ENCODE measurements at regions not wholly inside any gene's neighbourhood (a gene's known extent, or its start where the extent isn't known, plus 50 kb on each side); places are given as distances from the start of the nearest gene placed in this dataset.

DNA sequence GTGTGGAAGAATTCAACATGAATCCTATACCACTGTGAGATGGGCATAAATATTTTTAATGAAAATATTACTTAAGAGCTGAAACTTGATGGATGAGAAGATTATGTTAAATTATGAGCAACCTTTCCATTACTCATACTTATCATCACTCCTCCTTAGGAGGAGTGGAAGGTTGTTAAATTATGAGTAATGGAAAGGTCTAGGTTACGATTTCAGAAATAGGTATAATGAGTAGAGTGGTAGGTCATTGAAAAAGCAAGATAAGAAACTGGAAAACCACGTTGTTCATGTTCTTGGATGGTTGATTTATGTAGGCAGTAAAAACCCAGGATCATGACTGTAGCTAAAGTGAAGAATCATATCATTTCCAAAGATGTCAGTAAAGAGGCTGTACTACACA, 973.2 kb upstream of the RAG2 start:
- H3K27me3 ChIP-seq (ENCODE audit: control insufficient read depth, insufficient read depth, low read length) = no peaks in the 10 kb centered on the region
- H3K79me2 ChIP-seq = no peaks in the 10 kb centered on the region
- TF ChIP-seq, protein P1, sequence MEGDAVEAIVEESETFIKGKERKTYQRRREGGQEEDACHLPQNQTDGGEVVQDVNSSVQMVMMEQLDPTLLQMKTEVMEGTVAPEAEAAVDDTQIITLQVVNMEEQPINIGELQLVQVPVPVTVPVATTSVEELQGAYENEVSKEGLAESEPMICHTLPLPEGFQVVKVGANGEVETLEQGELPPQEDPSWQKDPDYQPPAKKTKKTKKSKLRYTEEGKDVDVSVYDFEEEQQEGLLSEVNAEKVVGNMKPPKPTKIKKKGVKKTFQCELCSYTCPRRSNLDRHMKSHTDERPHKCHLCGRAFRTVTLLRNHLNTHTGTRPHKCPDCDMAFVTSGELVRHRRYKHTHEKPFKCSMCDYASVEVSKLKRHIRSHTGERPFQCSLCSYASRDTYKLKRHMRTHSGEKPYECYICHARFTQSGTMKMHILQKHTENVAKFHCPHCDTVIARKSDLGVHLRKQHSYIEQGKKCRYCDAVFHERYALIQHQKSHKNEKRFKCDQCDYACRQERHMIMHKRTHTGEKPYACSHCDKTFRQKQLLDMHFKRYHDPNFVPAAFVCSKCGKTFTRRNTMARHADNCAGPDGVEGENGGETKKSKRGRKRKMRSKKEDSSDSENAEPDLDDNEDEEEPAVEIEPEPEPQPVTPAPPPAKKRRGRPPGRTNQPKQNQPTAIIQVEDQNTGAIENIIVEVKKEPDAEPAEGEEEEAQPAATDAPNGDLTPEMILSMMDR (IDR thresholded peaks at IDR 0.05) = no peak
- no peak overlapping the region for H3K27ac ChIP-seq
- no peaks in the 10 kb centered on the region for H3K36me3 ChIP-seq (ENCODE audit: control insufficient read depth, insufficient read depth, low read length)
- no peaks in the 10 kb centered on the region for H3K9me3 ChIP-seq (ENCODE audit: control insufficient read depth, low read length)
- no peak overlapping the region for H3K9ac ChIP-seq
- no peak overlapping the region for H3K4me2 ChIP-seq (ENCODE audit: low read length)
- no peak overlapping the region for H3K4me3 ChIP-seq (ENCODE audit: low read depth, low read length)
- no peak overlapping the region for H2AFZ ChIP-seq
- no peaks in the 10 kb centered on the region for H3K4me1 ChIP-seq

DNA sequence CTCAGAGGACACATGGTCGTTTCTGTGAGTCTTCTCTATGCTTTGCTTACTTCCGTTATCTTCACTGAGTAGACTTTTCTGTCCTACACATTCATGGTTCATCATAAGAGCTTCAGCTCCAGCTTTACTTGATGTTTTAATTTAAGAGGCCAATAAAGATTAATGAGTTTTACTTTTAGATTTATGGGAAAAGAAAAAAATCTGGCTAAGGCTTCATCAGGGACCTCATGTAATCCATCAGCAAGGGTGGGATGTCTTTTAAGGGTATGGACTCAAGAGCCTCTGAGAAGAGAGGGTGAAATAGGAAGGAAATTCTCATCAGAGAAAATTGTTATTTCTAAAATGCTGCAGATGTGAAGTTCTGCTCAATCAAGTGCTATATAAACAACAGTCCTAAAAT, 963.0 kb upstream of the RAG2 start:
- no peak overlapping the region for H3K9ac ChIP-seq
- TF ChIP-seq, protein P1 (IDR thresholded peaks at IDR 0.05) = no peak
- no peaks in the 10 kb centered on the region for H3K9me3 ChIP-seq (ENCODE audit: control insufficient read depth, low read length)
- H3K36me3 ChIP-seq (ENCODE audit: control insufficient read depth, insufficient read depth, low read length) = no peaks in the 10 kb centered on the region
- H3K4me1 ChIP-seq = no peaks in the 10 kb centered on the region
- no peaks in the 10 kb centered on the region for H3K79me2 ChIP-seq
- no peak overlapping the region for H3K27ac ChIP-seq
- H3K4me3 ChIP-seq (ENCODE audit: low read depth, low read length) = no peak overlapping the region
- no peak overlapping the region for H3K4me2 ChIP-seq (ENCODE audit: low read length)
- H3K27me3 ChIP-seq (ENCODE audit: control insufficient read depth, insufficient read depth, low read length) = no peaks in the 10 kb centered on the region
- H2AFZ ChIP-seq = no peak overlapping the region

DNA sequence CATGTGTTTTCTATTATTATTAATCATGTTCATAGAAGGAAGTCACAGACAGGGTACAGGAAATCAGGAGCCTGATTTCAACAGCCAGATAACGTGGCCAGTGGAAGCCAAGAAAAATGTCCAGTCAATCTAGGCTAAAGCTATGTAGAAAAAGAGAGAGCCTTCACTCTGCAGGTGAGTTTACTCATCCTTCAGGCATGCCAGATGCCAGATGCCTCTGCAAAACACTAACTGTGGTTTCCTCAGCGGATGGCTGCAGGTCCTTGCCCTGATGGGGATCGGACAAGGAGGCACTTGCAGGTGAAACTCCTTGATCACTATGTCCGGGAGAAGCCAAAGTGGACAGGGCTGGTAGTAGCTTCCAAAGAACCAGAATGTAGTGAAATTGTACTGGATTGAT, 962.3 kb upstream of the RAG2 start:
- H3K9ac ChIP-seq = no peak overlapping the region

DNA sequence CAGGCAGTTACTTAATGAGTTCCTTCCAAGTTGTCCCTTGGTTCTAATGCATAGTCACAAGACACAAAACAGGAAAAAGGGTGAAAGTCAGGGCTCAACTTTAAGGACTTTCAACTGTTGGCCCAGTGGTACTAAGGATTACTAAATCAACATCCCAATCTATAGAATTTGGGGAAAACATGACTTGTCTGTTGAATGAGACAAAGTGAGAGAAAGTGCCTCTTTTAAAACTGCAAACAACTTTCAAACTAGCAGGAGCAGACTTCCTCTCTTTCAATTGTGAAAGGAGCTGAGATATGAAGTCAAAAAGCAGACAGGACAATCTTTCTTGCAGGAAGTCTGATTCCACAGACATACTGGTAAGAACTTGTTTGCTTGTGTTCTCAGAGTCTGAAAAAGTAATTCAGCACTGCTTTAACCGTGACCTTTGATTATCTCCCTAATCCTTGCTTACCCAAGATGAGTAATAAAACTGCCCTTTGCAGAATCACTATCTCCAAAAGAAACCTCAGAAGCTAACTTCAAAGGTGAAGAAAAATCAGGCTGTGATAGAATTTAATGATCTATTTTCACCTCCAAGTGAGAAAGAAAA, 960.7 kb upstream of the RAG2 start:
- no peak overlapping the region for H3K4me2 ChIP-seq (ENCODE audit: low read length)
- no peaks in the 10 kb centered on the region for H3K4me1 ChIP-seq
- H3K9me3 ChIP-seq (ENCODE audit: control insufficient read depth, low read length) = no peaks in the 10 kb centered on the region
- TF ChIP-seq, protein P1 (IDR thresholded peaks at IDR 0.05) = no peak
- no peaks in the 10 kb centered on the region for H3K27me3 ChIP-seq (ENCODE audit: control insufficient read depth, insufficient read depth, low read length)
- H3K4me3 ChIP-seq (ENCODE audit: low read depth, low read length) = no peak overlapping the region
- no peak overlapping the region for H3K9ac ChIP-seq
- H3K79me2 ChIP-seq = no peaks in the 10 kb centered on the region
- no peak overlapping the region for H3K27ac ChIP-seq
- no peak overlapping the region for H2AFZ ChIP-seq
- no peaks in the 10 kb centered on the region for H3K36me3 ChIP-seq (ENCODE audit: control insufficient read depth, insufficient read depth, low read length)

More for the DNA sequence above, 962.3 kb upstream of the RAG2 start:
- Histone ChIP-seq H3K27ac (no peak overlapping the region), H3K4me2 (ENCODE audit: low read length) (no peak overlapping the region), H2AFZ (no peak overlapping the region), H3K36me3 (ENCODE audit: control insufficient read depth, insufficient read depth, low read length) (no peaks in the 10 kb centered on the region), H3K9me3 (ENCODE audit: control insufficient read depth, low read length) (no peaks in the 10 kb centered on the region), H3K79me2 (no peaks in the 10 kb centered on the region), H3K4me1 (no peaks in the 10 kb centered on the region), H3K4me3 (ENCODE audit: low read depth, low read length) (no peak overlapping the region), H3K27me3 (ENCODE audit: control insufficient read depth, insufficient read depth, low read length) (no peaks in the 10 kb centered on the region)
- TF ChIP-seq, protein P1 (IDR thresholded peaks at IDR 0.05) = no peak

DNA sequence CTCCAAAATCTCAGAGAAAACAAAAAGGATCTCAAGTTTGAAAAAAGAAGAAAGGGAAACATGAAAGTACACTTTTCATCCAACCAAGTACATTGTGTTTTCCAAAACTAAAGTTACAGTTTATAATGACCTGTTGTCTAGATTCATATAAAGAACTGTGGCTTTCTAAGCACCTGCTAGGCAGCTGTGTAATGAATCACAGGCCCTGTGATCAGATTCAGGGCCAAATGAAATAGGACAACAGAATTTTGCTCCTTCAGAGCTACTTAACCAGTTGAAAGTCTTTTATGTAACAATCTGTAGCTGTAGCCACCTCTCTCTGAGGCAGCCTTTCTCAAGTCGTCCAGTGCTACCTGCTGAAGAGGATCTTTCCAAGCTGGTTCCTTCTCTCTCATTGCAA, 960.0 kb upstream of the RAG2 start:
- TF ChIP-seq, protein P1 (IDR thresholded peaks at IDR 0.05) = no peak
- Histone ChIP-seq H3K4me1 (no peaks in the 10 kb centered on the region), H3K9ac (no peak overlapping the region), H3K79me2 (no peaks in the 10 kb centered on the region), H3K27ac (no peak overlapping the region), H3K4me3 (ENCODE audit: low read depth, low read length) (no peak overlapping the region), H3K9me3 (ENCODE audit: control insufficient read depth, low read length) (no peaks in the 10 kb centered on the region), H3K36me3 (ENCODE audit: control insufficient read depth, insufficient read depth, low read length) (no peaks in the 10 kb centered on the region), H2AFZ (no peak overlapping the region), H3K4me2 (ENCODE audit: low read length) (no peak overlapping the region), H3K27me3 (ENCODE audit: control insufficient read depth, insufficient read depth, low read length) (no peaks in the 10 kb centered on the region)
